HepG2 (cell line): ENCODE measurements at regions not wholly inside any gene's neighbourhood (a gene's known extent, or its start where the extent isn't known, plus 50 kb on each side); places are given as distances from the start of the nearest gene placed in this dataset.
A peak's percentile ranks its signal among the peaks of the same experiment; 100 is the strongest.

Experiments used
- ATAC-seq: fragments of 200-7000 bp; cut with Tn5 transposase; 3 replicates; pipeline ENCODE4 v1.9.1; 2020; ENCODE audit warnings: mild to moderate bottlenecking, moderate library complexity
- BruUV-seq: library from RNA; stranded (reverse); fragments of 400-500 nt; replicated peaks from 2 replicates; lab custom pipeline; 2021; lab: Mats Ljungman, UMichigan
- CTCF ChIA-PET: fragments of 300-600 bp; formaldehyde crosslinking; extraction: SDS; loops from one replicate; lab custom pipeline; 2021; ENCODE audit warnings: low total read pairs, inconsistent platforms, low intra/inter-chr PET ratio; lab: Yijun Ruan, JAX
- POLR2A ChIA-PET: fragments of 350-600 bp; sonication (Branson Sonifier 250); formaldehyde crosslinking; loops from one replicate; lab custom pipeline; 2020; ENCODE audit warnings: antibody characterized with exemption, inconsistent platforms; lab: Yijun Ruan, JAX
- DNase-seq: peaks from one replicate; pipeline ENCODE4 v3.0.0-alpha.2; 2015; ENCODE audit warnings: low spot score
- FAIRE-seq: peaks from 3 replicates; lab custom pipeline; 2011; peaks lifted over from hg19 to GRCh38; lab: Jason Lieb, UNC
- H2AFZ ChIP-seq: one replicate; pipeline ENCODE4 v1.6.1; 2011; ENCODE audit warnings: low read length, inconsistent platforms
- H3K27ac ChIP-seq: fragments of 300-600 bp; 3 replicates; pipeline ENCODE4 v1.8.0; 2011; ENCODE audit warnings: mixed run types, mild to moderate bottlenecking, mixed read lengths, low read length, inconsistent platforms; ENCODE audit not compliant: insufficient read depth; ENCODE audit errors: extremely low read length
- H3K27me3 ChIP-seq, 2 experiments: fragments of 200-600 bp in 1 of 2; 2 replicates in 1 of 2; 3 replicates in 1 of 2; pipeline versions ENCODE4 v1.6.0 to v1.8.0; 2011; ENCODE audit warnings: low read length in 2 of 2, mild to moderate bottlenecking in 2 of 2, moderate library complexity in 2 of 2, inconsistent platforms in 1 of 2; ENCODE audit not compliant: insufficient read depth in 2 of 2, control insufficient read depth in 1 of 2
- H3K36me3 ChIP-seq, 2 experiments: fragments of 200-600 bp in 1 of 2; replicated peaks in 1 of 2; 2 replicates in 1 of 2; 3 replicates in 1 of 2; pipeline versions ENCODE4 v1.5.1 to v1.8.0; 2011; ENCODE audit warnings: low read length in 2 of 2, inconsistent platforms in 1 of 2; ENCODE audit not compliant: insufficient read depth in 2 of 2, control insufficient read depth in 1 of 2
- H3K4me1 ChIP-seq: 2 replicates; pipeline ENCODE4 v1.5.1; 2012; ENCODE audit warnings: low read length, inconsistent platforms; ENCODE audit not compliant: insufficient read depth
- H3K4me2 ChIP-seq: 2 replicates; pipeline ENCODE4 v1.6.0; 2011; ENCODE audit warnings: low read depth, low read length, inconsistent platforms
- H3K4me3 ChIP-seq, 3 experiments: fragments of 200-600 bp in 1 of 3; sonication (generic), shearing (Covaris generic) in 1 of 3; replicated peaks in 1 of 3; 2 replicates each; pipeline ENCODE4 v1.5.1; 2011 to 2016; ENCODE audit warnings: low read length in 3 of 3, inconsistent platforms in 2 of 3, low read depth in 2 of 3, mild to moderate bottlenecking in 2 of 3, control low read depth in 1 of 3, mixed read lengths in 1 of 3; ENCODE audit not compliant: insufficient read depth in 1 of 3
- H3K79me2 ChIP-seq: one replicate; pipeline ENCODE4 v1.6.1; 2011; ENCODE audit warnings: low read length, inconsistent platforms; ENCODE audit not compliant: insufficient read depth
- H3K9ac ChIP-seq: 2 replicates; pipeline ENCODE4 v1.6.0; 2011; ENCODE audit warnings: mild to moderate bottlenecking, low read depth, low read length, inconsistent platforms; ENCODE audit not compliant: insufficient read depth
- H3K9me3 ChIP-seq: 2 replicates; pipeline ENCODE4 v1.5.1; 2012; ENCODE audit warnings: mild to moderate bottlenecking, low read length
- H4K20me1 ChIP-seq: 2 replicates; pipeline ENCODE4 v1.6.0; 2011; ENCODE audit warnings: inconsistent platforms, mild to moderate bottlenecking, low read length, moderate library complexity; ENCODE audit not compliant: insufficient read depth
- ATF2 ChIP-seq: sonication (generic); formaldehyde crosslinking; IDR thresholded peaks from 2 replicates; pipeline ENCODE4 v1.4.0; 2020; ENCODE audit warnings: missing genetic modification reagents
- CHD4 ChIP-seq: fragments of 200-600 bp; sonication (generic); IDR thresholded peaks from 2 replicates; pipeline ENCODE4 v1.7.0; 2017; ENCODE audit warnings: mild to moderate bottlenecking, low read length, borderline replicate concordance
- FOXC1 ChIP-seq: sonication (generic); formaldehyde crosslinking; IDR thresholded peaks from 2 replicates; pipeline ENCODE4 v1.8.0; 2022; ENCODE audit warnings: mild to moderate bottlenecking, missing genetic modification reagents, borderline replicate concordance
- FOXO4 ChIP-seq: sonication (generic); formaldehyde crosslinking; conservative IDR thresholded peaks from 2 replicates; pipeline ENCODE4 v1.8.1; 2023; ENCODE audit warnings: missing genetic modification reagents
- GZF1 ChIP-seq: sonication (generic); formaldehyde crosslinking; IDR thresholded peaks from 2 replicates; pipeline ENCODE4 v1.5.1; 2020; ENCODE audit warnings: mild to moderate bottlenecking, missing genetic modification reagents
- HHEX ChIP-seq: IDR thresholded peaks from 2 replicates; pipeline ENCODE4 v1.6.1; 2016; ENCODE audit warnings: control low read depth
- MAX ChIP-seq: IDR thresholded peaks from 2 replicates; pipeline ENCODE4 v1.6.1; 2012; ENCODE audit warnings: inconsistent platforms
- MED1 ChIP-seq: sonication (generic); formaldehyde crosslinking; IDR thresholded peaks from 2 replicates; pipeline ENCODE4 v1.4.0; 2020; ENCODE audit warnings: missing genetic modification reagents
- MXD3 ChIP-seq: IDR thresholded peaks from 2 replicates; pipeline ENCODE4 v1.6.1; 2016; ENCODE audit warnings: mild to moderate bottlenecking, missing biosample characterization, missing genetic modification reagents
- RAD21 ChIP-seq: fragments of 450-650 bp; formaldehyde crosslinking; IDR thresholded peaks from 2 replicates; pipeline ENCODE4 v1.5.0; 2020; ENCODE audit warnings: mild to moderate bottlenecking
- YY1 ChIP-seq: IDR thresholded peaks from 2 replicates; pipeline ENCODE4 v1.6.1; 2011; ENCODE audit warnings: low read length, low read depth, moderate library complexity, mild to moderate bottlenecking; ENCODE audit not compliant: insufficient read depth, insufficient replicate concordance
- ZNF160 ChIP-seq: sonication (generic); formaldehyde crosslinking; IDR thresholded peaks from 2 replicates; pipeline ENCODE4 v1.8.0; 2022; ENCODE audit warnings: mild to moderate bottlenecking, inconsistent platforms, missing genetic modification reagents
- ZNF629 ChIP-seq: sonication (generic); formaldehyde crosslinking; conservative IDR thresholded peaks from 2 replicates; pipeline ENCODE4 v1.5.0; 2020; ENCODE audit warnings: missing genetic modification reagents
- WGBS: methylation state at CpG from one replicate; pipeline ENCODE4 v1.1.6; 2017; ENCODE audit warnings: low lambda C conversion rate; 5-methylcytosine and 5-hydroxymethylcytosine counted together
- in situ Hi-C: cut with HindIII; loops from 2 replicates; pipeline ENCODE4 v1.10.0; 2017; ENCODE audit warnings: low pct_unique_long_range_greater_than_20kb; ENCODE audit not compliant: extremely low pct_ligation_motif_present
- intact Hi-C: fragments of 100-400 bp; cut with micrococcal nuclease; formaldehyde crosslinking; loops from one replicate; pipeline ENCODE4 v1.10.0; 2022; ENCODE audit not compliant: unreplicated experiment
- TF ChIP-seq, protein P1 (sequence below): sonication (generic); formaldehyde crosslinking; IDR thresholded peaks from 2 replicates; pipeline ENCODE4 v1.5.0; 2020; ENCODE audit warnings: missing genetic modification reagents, mild to moderate bottlenecking, borderline replicate concordance

- intact Hi-C loops: loop anchor here (5.0 to 10.0 kb wide), 2 partner anchors 49 to 159 kb away; no protein-coding TSS in a partner anchor
- FAIRE-seq (no peak), DNase-seq (no peak), ATAC-seq (no peak)
- H3K79me2 ChIP-seq: no peaks in the 10 kb centered on the region
- no peak overlapping the region for H3K4me3 ChIP-seq
- no peaks in the 10 kb centered on the region for H3K9me3 ChIP-seq
- ChIA-PET POLR2A (no interaction called here), CTCF (no interaction called here)
- no peak overlapping the region for H3K27ac ChIP-seq
- H2AFZ ChIP-seq: no peak overlapping the region
- 98% methylated on average over 5 of the region's 5 CpGs for WGBS
- TF ChIP-seq ATF2 (no peak), YY1 (no peak), HHEX (CRISPR knock-in tag) (no peak), CHD4 (peak; percentile 37; the same call in 1 of the 2 replicates), ZNF160 (CRISPR knock-in tag) (no peak), GZF1 (no peak), FOXO4 (CRISPR knock-in tag) (no peak), ZNF629 (CRISPR knock-in tag) (peak; percentile 89), RAD21 (CRISPR knock-in tag) (no peak), MXD3 (CRISPR knock-in tag) (no peak), FOXC1 (CRISPR knock-in tag) (no peak), MED1 (CRISPR knock-in tag) (no peak), MAX (no peak)
- TF ChIP-seq, protein P1, sequence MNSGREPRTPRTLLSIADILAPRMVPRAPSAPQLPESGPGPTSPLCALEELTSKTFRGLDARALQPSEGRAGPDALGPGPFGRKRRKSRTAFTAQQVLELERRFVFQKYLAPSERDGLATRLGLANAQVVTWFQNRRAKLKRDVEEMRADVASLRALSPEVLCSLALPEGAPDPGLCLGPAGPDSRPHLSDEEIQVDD: no peak
- no peaks in the 10 kb centered on the region for H3K36me3 ChIP-seq
- in situ Hi-C loops: no loop called here
- H3K4me1 ChIP-seq: peaks cover 62% of the 10 kb centered on the region
- H3K4me2 ChIP-seq: peak overlapping the region; percentile 19; the same call in 1 of the 2 replicates
- 0 out of 2 replicates have a peak overlapping the region, but pooled peaks have one; percentile 8 for H3K9ac ChIP-seq
- BruUV-seq: no TSS peak
- H4K20me1 ChIP-seq: no peaks in the 10 kb centered on the region
- no peaks in the 10 kb centered on the region; a peak in 1 of 5 replicates for H3K27me3 ChIP-seq
Observed at GRCh38 chr4:4643306-4643705, 101.5 kb upstream of the STX18 start.
